HepG2 (cell line): ENCODE measurements at regions not wholly inside any gene's neighbourhood (a gene's known extent, or its start where the extent isn't known, plus 50 kb on each side); places are given as distances from the start of the nearest gene placed in this dataset.

Experiments
- ATAC-seq: fragments of 200-7000 bp; cut with Tn5 transposase; 3 replicates; pipeline ENCODE4 v1.9.1; 2020; ENCODE audit warnings: mild to moderate bottlenecking, moderate library complexity
- BruUV-seq: library from RNA; stranded (reverse); fragments of 400-500 nt; replicated peaks from 2 replicates; lab custom pipeline; 2021; lab: Mats Ljungman, UMichigan
- CTCF ChIA-PET: fragments of 300-600 bp; formaldehyde crosslinking; extraction: SDS; loops from one replicate; lab custom pipeline; 2021; ENCODE audit warnings: low total read pairs, inconsistent platforms, low intra/inter-chr PET ratio; lab: Yijun Ruan, JAX
- POLR2A ChIA-PET: fragments of 350-600 bp; sonication (Branson Sonifier 250); formaldehyde crosslinking; loops from one replicate; lab custom pipeline; 2020; ENCODE audit warnings: antibody characterized with exemption, inconsistent platforms; lab: Yijun Ruan, JAX
- DNase-seq: peaks from one replicate; pipeline ENCODE4 v3.0.0-alpha.2; 2015; ENCODE audit warnings: low spot score
- FAIRE-seq: peaks from 3 replicates; lab custom pipeline; 2011; peaks lifted over from hg19 to GRCh38; lab: Jason Lieb, UNC
- H2AFZ ChIP-seq: one replicate; pipeline ENCODE4 v1.6.1; 2011; ENCODE audit warnings: low read length, inconsistent platforms
- H3K27ac ChIP-seq: fragments of 300-600 bp; 3 replicates; pipeline ENCODE4 v1.8.0; 2011; ENCODE audit warnings: mixed run types, mild to moderate bottlenecking, mixed read lengths, low read length, inconsistent platforms; ENCODE audit not compliant: insufficient read depth; ENCODE audit errors: extremely low read length
- H3K27me3 ChIP-seq, 2 experiments: fragments of 200-600 bp in 1 of 2; 2 replicates in 1 of 2; 3 replicates in 1 of 2; pipeline versions ENCODE4 v1.6.0 to v1.8.0; 2011; ENCODE audit warnings: low read length in 2 of 2, mild to moderate bottlenecking in 2 of 2, moderate library complexity in 2 of 2, inconsistent platforms in 1 of 2; ENCODE audit not compliant: insufficient read depth in 2 of 2, control insufficient read depth in 1 of 2
- H3K36me3 ChIP-seq, 2 experiments: fragments of 200-600 bp in 1 of 2; replicated peaks in 1 of 2; 2 replicates in 1 of 2; 3 replicates in 1 of 2; pipeline versions ENCODE4 v1.5.1 to v1.8.0; 2011; ENCODE audit warnings: low read length in 2 of 2, inconsistent platforms in 1 of 2; ENCODE audit not compliant: insufficient read depth in 2 of 2, control insufficient read depth in 1 of 2
- H3K4me1 ChIP-seq: 2 replicates; pipeline ENCODE4 v1.5.1; 2012; ENCODE audit warnings: low read length, inconsistent platforms; ENCODE audit not compliant: insufficient read depth
- H3K4me2 ChIP-seq: 2 replicates; pipeline ENCODE4 v1.6.0; 2011; ENCODE audit warnings: low read depth, low read length, inconsistent platforms
- H3K4me3 ChIP-seq, 3 experiments: fragments of 200-600 bp in 1 of 3; sonication (generic), shearing (Covaris generic) in 1 of 3; replicated peaks in 1 of 3; 2 replicates each; pipeline ENCODE4 v1.5.1; 2011 to 2016; ENCODE audit warnings: low read length in 3 of 3, inconsistent platforms in 2 of 3, low read depth in 2 of 3, mild to moderate bottlenecking in 2 of 3, control low read depth in 1 of 3, mixed read lengths in 1 of 3; ENCODE audit not compliant: insufficient read depth in 1 of 3
- H3K79me2 ChIP-seq: one replicate; pipeline ENCODE4 v1.6.1; 2011; ENCODE audit warnings: low read length, inconsistent platforms; ENCODE audit not compliant: insufficient read depth
- H3K9ac ChIP-seq: 2 replicates; pipeline ENCODE4 v1.6.0; 2011; ENCODE audit warnings: mild to moderate bottlenecking, low read depth, low read length, inconsistent platforms; ENCODE audit not compliant: insufficient read depth
- H3K9me3 ChIP-seq: 2 replicates; pipeline ENCODE4 v1.5.1; 2012; ENCODE audit warnings: mild to moderate bottlenecking, low read length
- H4K20me1 ChIP-seq: 2 replicates; pipeline ENCODE4 v1.6.0; 2011; ENCODE audit warnings: inconsistent platforms, mild to moderate bottlenecking, low read length, moderate library complexity; ENCODE audit not compliant: insufficient read depth
- ARID5B ChIP-seq: IDR thresholded peaks from 2 replicates; pipeline ENCODE4 v1.4.0; 2020; ENCODE audit warnings: mild to moderate bottlenecking, missing genetic modification reagents
- DNMT3B ChIP-seq: conservative IDR thresholded peaks from 2 replicates; pipeline ENCODE4 v1.6.1; 2016; ENCODE audit warnings: missing biosample characterization, control low read depth
- DRAP1 ChIP-seq: IDR thresholded peaks from 2 replicates; pipeline ENCODE4 v1.6.1; 2016; ENCODE audit warnings: missing genetic modification reagents, missing compliant biosample characterization
- IRX3 ChIP-seq: sonication (generic); formaldehyde crosslinking; IDR thresholded peaks from 2 replicates; pipeline ENCODE4 v1.8.1; 2023; ENCODE audit warnings: mild to moderate bottlenecking, low read depth, missing genetic modification reagents, borderline replicate concordance
- KDM4B ChIP-seq: sonication (generic); formaldehyde crosslinking; IDR thresholded peaks from 2 replicates; pipeline ENCODE4 v1.4.0; 2020; ENCODE audit warnings: missing genetic modification reagents
- MBD4 ChIP-seq: IDR thresholded peaks from 2 replicates; pipeline ENCODE4 v1.6.1; 2012; ENCODE audit warnings: low read length, inconsistent platforms, borderline replicate concordance
- PHB2 ChIP-seq: fragments of 450-650 bp; IDR thresholded peaks from 2 replicates; pipeline ENCODE4 v1.6.1; 2018; ENCODE audit not compliant: partially characterized antibody
- RAD51 ChIP-seq: fragments of 450-650 bp; IDR thresholded peaks from 2 replicates; pipeline ENCODE4 v1.6.1; 2016; ENCODE audit warnings: borderline replicate concordance
- TBX2 ChIP-seq: sonication (generic); formaldehyde crosslinking; IDR thresholded peaks from 2 replicates; pipeline ENCODE4 v1.5.0; 2020; ENCODE audit warnings: missing genetic modification reagents, mild to moderate bottlenecking, borderline replicate concordance
- ZBTB3 ChIP-seq: sonication (generic); formaldehyde crosslinking; IDR thresholded peaks from 2 replicates; pipeline ENCODE4 v1.4.0; 2020; ENCODE audit warnings: low read depth, mild to moderate bottlenecking, moderate library complexity, missing genetic modification reagents, borderline replicate concordance
- ZMYM4 ChIP-seq: sonication (generic); formaldehyde crosslinking; IDR thresholded peaks from 2 replicates; pipeline ENCODE4 v1.8.1; 2023; ENCODE audit warnings: mild to moderate bottlenecking, missing genetic modification reagents
- ZNF674 ChIP-seq: sonication (generic); formaldehyde crosslinking; IDR thresholded peaks from 2 replicates; pipeline ENCODE4 v1.5.0; 2020; ENCODE audit warnings: low read depth, mild to moderate bottlenecking, missing genetic modification reagents
- WGBS: methylation state at CpG from one replicate; pipeline ENCODE4 v1.1.6; 2017; ENCODE audit warnings: low lambda C conversion rate; 5-methylcytosine and 5-hydroxymethylcytosine counted together
- in situ Hi-C: cut with HindIII; loops from 2 replicates; pipeline ENCODE4 v1.10.0; 2017; ENCODE audit warnings: low pct_unique_long_range_greater_than_20kb; ENCODE audit not compliant: extremely low pct_ligation_motif_present
- intact Hi-C: fragments of 100-400 bp; cut with micrococcal nuclease; formaldehyde crosslinking; loops from one replicate; pipeline ENCODE4 v1.10.0; 2022; ENCODE audit not compliant: unreplicated experiment
- TF ChIP-seq, protein P1 (sequence below): sonication (generic); formaldehyde crosslinking; IDR thresholded peaks from 2 replicates; pipeline ENCODE4 v1.4.0; 2020; ENCODE audit warnings: missing genetic modification reagents
- TF ChIP-seq, protein P2 (sequence below): sonication (generic); formaldehyde crosslinking; IDR thresholded peaks from 2 replicates; pipeline ENCODE4 v1.5.1; 2020; ENCODE audit warnings: mild to moderate bottlenecking, moderate library complexity, missing genetic modification reagents

DNA sequence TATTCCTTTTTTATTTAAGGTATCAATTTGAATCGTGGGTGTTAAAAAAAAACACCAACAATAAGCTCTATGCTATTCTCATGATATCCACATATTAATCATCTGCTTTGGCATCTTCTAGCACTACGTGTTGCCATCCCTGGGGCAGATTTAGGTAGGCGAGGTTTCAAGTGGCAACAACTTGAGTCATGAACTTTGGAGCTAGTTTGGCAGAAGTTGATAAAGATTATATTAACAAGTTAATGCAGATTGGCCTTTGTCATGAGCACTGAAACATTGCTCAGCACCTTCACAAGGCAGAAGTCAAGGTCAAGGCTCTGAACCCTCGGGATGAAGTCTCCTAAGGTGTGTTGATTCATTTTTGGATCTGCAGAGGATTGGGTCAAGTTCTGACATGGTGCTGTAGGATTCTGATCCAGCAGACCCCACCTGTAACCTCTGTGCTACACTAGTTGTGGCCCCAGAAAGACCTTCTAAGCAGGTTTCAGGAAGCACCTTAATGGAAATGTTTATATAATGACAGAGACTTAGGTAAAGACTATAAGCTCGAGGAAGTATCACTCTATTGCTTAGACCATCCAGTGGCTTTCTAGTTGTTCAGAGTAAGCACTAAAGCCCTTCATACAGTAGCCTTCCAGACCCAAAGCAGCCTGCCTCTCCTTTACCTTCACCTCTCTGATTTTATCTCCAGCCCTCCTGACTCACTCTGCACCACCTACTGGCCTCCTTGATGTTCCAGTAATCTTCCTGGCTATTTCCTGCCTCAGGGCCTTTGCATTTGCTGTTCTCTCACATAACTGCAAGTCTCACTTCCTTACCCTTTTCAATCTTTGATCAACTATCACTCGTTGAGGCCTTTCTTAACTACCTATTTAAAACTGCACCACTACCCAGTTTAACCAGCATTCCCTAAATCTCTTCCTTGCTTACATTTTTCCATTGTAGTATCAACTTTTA lies 117.0 kb upstream of the SLC4A4 start:
- POLR2A ChIA-PET: no interaction called here
- Histone ChIP-seq H3K4me3 (no peak overlapping the region), H3K27me3 (0 out of 5 replicates have a peak, but pooled peaks cover 0 to 3% of the 10 kb centered on the region in 2 experiments), H3K9ac (no peak overlapping the region), H3K9me3 (no peaks in the 10 kb centered on the region), H3K4me2 (no peak overlapping the region), H3K79me2 (no peaks in the 10 kb centered on the region), H3K36me3 (no peaks in the 10 kb centered on the region), H3K27ac (no peak overlapping the region), H4K20me1 (no peaks in the 10 kb centered on the region), H2AFZ (no peak overlapping the region), H3K4me1 (no peaks in the 10 kb centered on the region)
- FAIRE-seq (no peak), DNase-seq (no peak), ATAC-seq (no peak)
- BruUV-seq: no TSS peak
- intact Hi-C loops (no loop called here), in situ Hi-C loops (loop anchor here (10.0 kb wide), 1 partner anchor 493 kb away; no protein-coding TSS in a partner anchor)
- 14% methylated on average over 6 of the region's 6 CpGs for whole genome bisulfite sequencing
- CTCF ChIA-PET: no interaction called here
- TF ChIP-seq, protein P1, sequence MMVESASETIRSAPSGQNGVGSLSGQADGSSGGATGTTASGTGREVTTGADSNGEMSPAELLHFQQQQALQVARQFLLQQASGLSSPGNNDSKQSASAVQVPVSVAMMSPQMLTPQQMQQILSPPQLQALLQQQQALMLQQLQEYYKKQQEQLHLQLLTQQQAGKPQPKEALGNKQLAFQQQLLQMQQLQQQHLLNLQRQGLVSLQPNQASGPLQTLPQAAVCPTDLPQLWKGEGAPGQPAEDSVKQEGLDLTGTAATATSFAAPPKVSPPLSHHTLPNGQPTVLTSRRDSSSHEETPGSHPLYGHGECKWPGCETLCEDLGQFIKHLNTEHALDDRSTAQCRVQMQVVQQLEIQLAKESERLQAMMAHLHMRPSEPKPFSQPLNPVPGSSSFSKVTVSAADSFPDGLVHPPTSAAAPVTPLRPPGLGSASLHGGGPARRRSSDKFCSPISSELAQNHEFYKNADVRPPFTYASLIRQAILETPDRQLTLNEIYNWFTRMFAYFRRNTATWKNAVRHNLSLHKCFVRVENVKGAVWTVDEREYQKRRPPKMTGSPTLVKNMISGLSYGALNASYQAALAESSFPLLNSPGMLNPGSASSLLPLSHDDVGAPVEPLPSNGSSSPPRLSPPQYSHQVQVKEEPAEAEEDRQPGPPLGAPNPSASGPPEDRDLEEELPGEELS (CRISPR knock-in tag): no peak
- TF ChIP-seq, protein P2, sequence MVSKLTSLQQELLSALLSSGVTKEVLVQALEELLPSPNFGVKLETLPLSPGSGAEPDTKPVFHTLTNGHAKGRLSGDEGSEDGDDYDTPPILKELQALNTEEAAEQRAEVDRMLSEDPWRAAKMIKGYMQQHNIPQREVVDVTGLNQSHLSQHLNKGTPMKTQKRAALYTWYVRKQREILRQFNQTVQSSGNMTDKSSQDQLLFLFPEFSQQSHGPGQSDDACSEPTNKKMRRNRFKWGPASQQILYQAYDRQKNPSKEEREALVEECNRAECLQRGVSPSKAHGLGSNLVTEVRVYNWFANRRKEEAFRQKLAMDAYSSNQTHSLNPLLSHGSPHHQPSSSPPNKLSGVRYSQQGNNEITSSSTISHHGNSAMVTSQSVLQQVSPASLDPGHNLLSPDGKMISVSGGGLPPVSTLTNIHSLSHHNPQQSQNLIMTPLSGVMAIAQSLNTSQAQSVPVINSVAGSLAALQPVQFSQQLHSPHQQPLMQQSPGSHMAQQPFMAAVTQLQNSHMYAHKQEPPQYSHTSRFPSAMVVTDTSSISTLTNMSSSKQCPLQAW: no peak
- TF ChIP-seq MBD4 (no peak), RAD51 (no peak), PHB2 (no peak), ZMYM4 (CRISPR knock-in tag) (no peak), ZBTB3 (CRISPR knock-in tag) (no peak), DNMT3B (CRISPR knock-in tag) (no peak), ARID5B (CRISPR knock-in tag) (no peak), KDM4B (CRISPR knock-in tag) (no peak), IRX3 (no peak), TBX2 (CRISPR knock-in tag) (no peak), ZNF674 (no peak), DRAP1 (no peak)
